KMS-11 (cell line): ENCODE measurements at regions not wholly inside any gene's neighbourhood (a gene's known extent, or its start where the extent isn't known, plus 50 kb on each side); places are given as distances from the start of the nearest gene placed in this dataset.

Source experiments
- H2AFZ ChIP-seq: fragments of 200-600 bp; sonication (generic); 2 replicates; pipeline ENCODE4 v1.6.1; 2016; ENCODE audit warnings: antibody characterized with exemption, mixed run types, low read depth
- H3K27ac ChIP-seq: fragments of 200-600 bp; sonication (generic); 2 replicates; pipeline ENCODE4 v1.6.1; 2016; ENCODE audit warnings: mild to moderate bottlenecking, mixed run types
- H3K27me3 ChIP-seq: fragments of 200-600 bp; sonication (generic); 2 replicates; pipeline ENCODE4 v1.6.1; 2017; ENCODE audit warnings: mild to moderate bottlenecking, low read depth, mixed run types, moderate library complexity; ENCODE audit not compliant: insufficient read depth
- H3K36me3 ChIP-seq: fragments of 200-600 bp; sonication (generic); 2 replicates; pipeline ENCODE4 v1.6.1; 2017; ENCODE audit warnings: mild to moderate bottlenecking, mixed run types; ENCODE audit not compliant: insufficient read depth
- H3K4me1 ChIP-seq: fragments of 200-600 bp; sonication (generic); 2 replicates; pipeline ENCODE4 v1.6.1; 2016; ENCODE audit warnings: mild to moderate bottlenecking, low read depth, mixed run types; ENCODE audit not compliant: poor library complexity, severe bottlenecking
- H3K4me2 ChIP-seq: fragments of 200-600 bp; sonication (generic); 2 replicates; pipeline ENCODE4 v1.7.0; 2016; ENCODE audit warnings: mild to moderate bottlenecking, mixed run types
- H3K4me3 ChIP-seq: fragments of 200-600 bp; sonication (generic); IDR thresholded peaks from 2 replicates; pipeline ENCODE4 v1.6.1; 2017; ENCODE audit warnings: low read depth, low read length, mixed read lengths; ENCODE audit not compliant: insufficient read depth
- H3K79me2 ChIP-seq: fragments of 200-600 bp; sonication (generic); 2 replicates; pipeline ENCODE4 v1.6.1; 2016; ENCODE audit warnings: low read depth, mixed run types; ENCODE audit not compliant: insufficient read depth
- H3K9ac ChIP-seq: fragments of 200-600 bp; sonication (generic); 2 replicates; pipeline ENCODE4 v1.6.1; 2016; ENCODE audit warnings: mild to moderate bottlenecking, mixed run types
- H4K20me1 ChIP-seq: fragments of 200-600 bp; sonication (generic); 2 replicates; pipeline ENCODE4 v1.6.1; 2016; ENCODE audit warnings: mild to moderate bottlenecking, mixed run types; ENCODE audit not compliant: insufficient read depth
- CTCF ChIP-seq: fragments of 200-600 bp; sonication (generic); conservative IDR thresholded peaks from 2 replicates; pipeline ENCODE4 v1.6.1; 2017; ENCODE audit warnings: low read depth, mild to moderate bottlenecking, antibody characterized with exemption, low read length, moderate library complexity, mixed read lengths

DNA sequence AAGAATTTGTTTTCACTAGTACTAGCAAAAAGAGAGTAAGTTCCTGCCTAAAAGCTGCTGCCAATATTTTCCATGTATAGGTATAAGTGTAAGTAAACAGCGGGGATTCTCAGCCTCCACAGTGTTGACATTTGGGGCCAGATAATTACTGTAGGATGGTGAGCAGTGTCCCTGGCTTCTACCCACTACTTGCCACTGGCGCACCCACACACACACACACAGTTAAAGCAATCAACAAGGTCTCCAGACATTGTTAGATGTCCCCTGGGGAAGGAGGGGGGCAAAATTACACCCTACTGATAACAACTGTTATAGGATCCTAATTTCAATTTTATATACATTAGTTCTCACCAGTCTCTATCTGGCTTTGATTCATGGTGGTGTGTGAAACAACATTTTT is 417.0 kb upstream of the PSMD7 start:
- H3K27me3 ChIP-seq, result no peaks in the 10 kb centered on the region
- H3K4me2 ChIP-seq, result no peak overlapping the region
- H3K27ac ChIP-seq, result no peak overlapping the region
- H4K20me1 ChIP-seq, result no peaks in the 10 kb centered on the region
- H3K79me2 ChIP-seq, result no peaks in the 10 kb centered on the region
- H3K9ac ChIP-seq, result no peak overlapping the region
- H2AFZ ChIP-seq, result no peak overlapping the region
- no peak for TF ChIP-seq CTCF
- no peaks in the 10 kb centered on the region for H3K4me1 ChIP-seq
- H3K36me3 ChIP-seq, result no peaks in the 10 kb centered on the region
- H3K4me3 ChIP-seq, result no peak overlapping the region

- H3K4me2 ChIP-seq, result no peak overlapping the region
- no peaks in the 10 kb centered on the region for H3K27me3 ChIP-seq
- no peaks in the 10 kb centered on the region for H3K36me3 ChIP-seq
- no peak overlapping the region for H2AFZ ChIP-seq
- H3K79me2 ChIP-seq, result no peaks in the 10 kb centered on the region
- no peaks in the 10 kb centered on the region for H3K4me1 ChIP-seq
- TF ChIP-seq CTCF, result peak; percentile 45; the same call in 1 of the 2 replicates
- no peak overlapping the region for H3K27ac ChIP-seq
- no peak overlapping the region for H3K4me3 ChIP-seq
- H3K9ac ChIP-seq, result no peak overlapping the region
- no peaks in the 10 kb centered on the region for H4K20me1 ChIP-seq
These were observed 418.0 kb upstream of the PSMD7 start for GRCh38 chr16:73878611-73879010.

- H2AFZ ChIP-seq, result no peak overlapping the region
- H3K4me2 ChIP-seq, result no peak overlapping the region
- no peaks in the 10 kb centered on the region for H3K36me3 ChIP-seq
- no peaks in the 10 kb centered on the region for H3K4me1 ChIP-seq
- no peak overlapping the region for H3K27ac ChIP-seq
- no peaks in the 10 kb centered on the region for H3K27me3 ChIP-seq
- no peaks in the 10 kb centered on the region for H4K20me1 ChIP-seq
- no peak for TF ChIP-seq CTCF
- H3K9ac ChIP-seq, result no peak overlapping the region
- no peaks in the 10 kb centered on the region for H3K79me2 ChIP-seq
- H3K4me3 ChIP-seq, result no peak overlapping the region
These were observed 419.5 kb upstream of the PSMD7 start for GRCh38 chr16:73877150-73877549.

- H3K4me3 ChIP-seq, result no peak overlapping the region
- H3K4me1 ChIP-seq, result no peaks in the 10 kb centered on the region
- H3K79me2 ChIP-seq, result no peaks in the 10 kb centered on the region
- H3K27ac ChIP-seq, result no peak overlapping the region
- H3K27me3 ChIP-seq, result no peaks in the 10 kb centered on the region
- no peaks in the 10 kb centered on the region for H4K20me1 ChIP-seq
- no peaks in the 10 kb centered on the region for H3K36me3 ChIP-seq
- H2AFZ ChIP-seq, result no peak overlapping the region
- H3K4me2 ChIP-seq, result no peak overlapping the region
- TF ChIP-seq CTCF, result no peak
- no peak overlapping the region for H3K9ac ChIP-seq
These were observed 420.5 kb upstream of the PSMD7 start for GRCh38 chr16:73875996-73876690.
